Natural killer cell (primary cell): ENCODE measurements at regions not wholly inside any gene's neighbourhood (a gene's known extent, or its start where the extent isn't known, plus 50 kb on each side); places are given as distances from the start of the nearest gene placed in this dataset.

Experiments
- ATAC-seq, 3 donors: fragments of 150-1000 bp in 2 of 3; fragments of 200-7000 bp in 1 of 3; cut with Tn5 transposase; 1 replicate in 1 of 3; 2 replicates in 2 of 3; pipeline ENCODE4 v1.10.0; 2021; ENCODE audit warnings: mild to moderate bottlenecking in 2 of 3, moderate library complexity in 2 of 3
- DNase-seq, 2 donors: peaks; one replicate each; pipeline versions ENCODE4 v3.0.0 to v3.0.0-alpha.2; 2013 to 2021; ENCODE audit warnings: mixed read lengths in 1 of 2
- H3K27ac ChIP-seq: one replicate; pipeline ENCODE4 v1.5.1; 2013; ENCODE audit warnings: mild to moderate bottlenecking, low read length
- H3K27me3 ChIP-seq: one replicate; pipeline ENCODE4 v1.6.1; 2013; ENCODE audit warnings: low read length; ENCODE audit not compliant: control insufficient read depth, insufficient read depth
- H3K36me3 ChIP-seq: one replicate; pipeline ENCODE4 v1.6.1; 2013; ENCODE audit warnings: low read length; ENCODE audit not compliant: control insufficient read depth, insufficient read depth
- H3K4me1 ChIP-seq: one replicate; pipeline ENCODE4 v1.6.1; 2013; ENCODE audit warnings: low read length; ENCODE audit not compliant: control insufficient read depth, insufficient read depth
- H3K4me3 ChIP-seq: one replicate; pipeline ENCODE4 v1.5.1; 2013; ENCODE audit warnings: low read length
- H3K9me3 ChIP-seq: one replicate; pipeline ENCODE4 v1.6.1; 2013; ENCODE audit warnings: low read length; ENCODE audit not compliant: control insufficient read depth, insufficient read depth
- H3K27ac Mint-ChIP-seq, 2 donors: one replicate each; pipeline ENCODE4 v1.8.0; 2022; ENCODE audit warnings: mild to moderate bottlenecking in 2 of 2, mixed read lengths in 2 of 2, moderate library complexity in 1 of 2
- H3K27me3 Mint-ChIP-seq, 2 donors: one replicate each; pipeline ENCODE4 v1.8.0; 2022; ENCODE audit warnings: low read depth in 2 of 2, mixed read lengths in 2 of 2
- H3K36me3 Mint-ChIP-seq: one replicate; pipeline ENCODE4 v1.8.0; 2022; ENCODE audit warnings: mixed read lengths
- H3K4me1 Mint-ChIP-seq, 2 donors: one replicate each; pipeline ENCODE4 v1.8.0; 2022; ENCODE audit warnings: mixed read lengths in 2 of 2
- H3K4me3 Mint-ChIP-seq: one replicate; pipeline ENCODE4 v1.8.0; 2022; ENCODE audit warnings: mild to moderate bottlenecking, moderate library complexity, mixed read lengths
- H3K9me3 Mint-ChIP-seq, 2 donors: one replicate each; pipeline ENCODE4 v1.8.0; 2022; ENCODE audit warnings: mixed read lengths in 2 of 2
- WGBS: methylation state at CpG from one replicate; pipeline ENCODE4 v1.1.7; 2013; ENCODE audit warnings: missing lambda C conversion rate; ENCODE audit not compliant: insufficient coverage; 5-methylcytosine and 5-hydroxymethylcytosine counted together
- intact Hi-C: fragments of 100-400 bp; cut with micrococcal nuclease; formaldehyde crosslinking; loops from one replicate; pipeline ENCODE4 v1.14.2; 2022
- TF ChIP-seq, protein P1 (sequence below): fragments of 200-600 bp; IDR thresholded peaks from one replicate; pipeline ENCODE4 v1.8.0; 2022; ENCODE audit warnings: antibody characterized with exemption

GRCh38 chr17:22435231-22435974 is 743.1 kb downstream of the KCNJ18 start:
- peaks cover 9 to 21% of the 10 kb centered on the region in 2 donors for H3K9me3 Mint-ChIP-seq
- no peak for ATAC-seq
- H3K27me3 ChIP-seq = no peaks in the 10 kb centered on the region
- WGBS = 66% methylated on average over 40 of the region's 53 CpGs
- no peak overlapping the region for H3K4me3 ChIP-seq
- H3K27ac ChIP-seq = no peak overlapping the region
- no peak for DNase-seq
- TF ChIP-seq, protein P1, sequence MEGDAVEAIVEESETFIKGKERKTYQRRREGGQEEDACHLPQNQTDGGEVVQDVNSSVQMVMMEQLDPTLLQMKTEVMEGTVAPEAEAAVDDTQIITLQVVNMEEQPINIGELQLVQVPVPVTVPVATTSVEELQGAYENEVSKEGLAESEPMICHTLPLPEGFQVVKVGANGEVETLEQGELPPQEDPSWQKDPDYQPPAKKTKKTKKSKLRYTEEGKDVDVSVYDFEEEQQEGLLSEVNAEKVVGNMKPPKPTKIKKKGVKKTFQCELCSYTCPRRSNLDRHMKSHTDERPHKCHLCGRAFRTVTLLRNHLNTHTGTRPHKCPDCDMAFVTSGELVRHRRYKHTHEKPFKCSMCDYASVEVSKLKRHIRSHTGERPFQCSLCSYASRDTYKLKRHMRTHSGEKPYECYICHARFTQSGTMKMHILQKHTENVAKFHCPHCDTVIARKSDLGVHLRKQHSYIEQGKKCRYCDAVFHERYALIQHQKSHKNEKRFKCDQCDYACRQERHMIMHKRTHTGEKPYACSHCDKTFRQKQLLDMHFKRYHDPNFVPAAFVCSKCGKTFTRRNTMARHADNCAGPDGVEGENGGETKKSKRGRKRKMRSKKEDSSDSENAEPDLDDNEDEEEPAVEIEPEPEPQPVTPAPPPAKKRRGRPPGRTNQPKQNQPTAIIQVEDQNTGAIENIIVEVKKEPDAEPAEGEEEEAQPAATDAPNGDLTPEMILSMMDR = no peak
- no peaks in the 10 kb centered on the region for H3K36me3 Mint-ChIP-seq
- intact Hi-C loops = no loop called here
- no peaks in the 10 kb centered on the region for H3K4me1 ChIP-seq
- H3K4me3 Mint-ChIP-seq = no peak overlapping the region
- H3K36me3 ChIP-seq = no peaks in the 10 kb centered on the region
- H3K4me1 Mint-ChIP-seq = no peaks in the 10 kb centered on the region
- H3K27me3 Mint-ChIP-seq = no peaks in the 10 kb centered on the region
- no peak overlapping the region for H3K27ac Mint-ChIP-seq
- peaks cover 2% of the 10 kb centered on the region for H3K9me3 ChIP-seq

GRCh38 chr17:22441776-22442175 is 749.5 kb downstream of the KCNJ18 start:
- Mint-ChIP-seq H3K27me3 (no peaks in the 10 kb centered on the region), H3K4me3 (no peak overlapping the region), H3K36me3 (peaks cover 4% of the 10 kb centered on the region), H3K9me3 (peaks cover 6 to 21% of the 10 kb centered on the region in 2 donors), H3K4me1 (no peaks in the 10 kb centered on the region), H3K27ac (no peak overlapping the region)
- TF ChIP-seq, protein P1 = no peak
- H3K4me1 ChIP-seq = no peaks in the 10 kb centered on the region
- H3K9me3 ChIP-seq = peaks cover 20% of the 10 kb centered on the region
- DNase-seq (no peak), ATAC-seq (no peak)
- H3K4me3 ChIP-seq = no peak overlapping the region
- no peaks in the 10 kb centered on the region for H3K36me3 ChIP-seq
- intact Hi-C loops = no loop called here
- WGBS = 84% methylated on average over 6 of the region's 7 CpGs
- H3K27ac ChIP-seq = no peak overlapping the region
- H3K27me3 ChIP-seq = no peaks in the 10 kb centered on the region

DNA sequence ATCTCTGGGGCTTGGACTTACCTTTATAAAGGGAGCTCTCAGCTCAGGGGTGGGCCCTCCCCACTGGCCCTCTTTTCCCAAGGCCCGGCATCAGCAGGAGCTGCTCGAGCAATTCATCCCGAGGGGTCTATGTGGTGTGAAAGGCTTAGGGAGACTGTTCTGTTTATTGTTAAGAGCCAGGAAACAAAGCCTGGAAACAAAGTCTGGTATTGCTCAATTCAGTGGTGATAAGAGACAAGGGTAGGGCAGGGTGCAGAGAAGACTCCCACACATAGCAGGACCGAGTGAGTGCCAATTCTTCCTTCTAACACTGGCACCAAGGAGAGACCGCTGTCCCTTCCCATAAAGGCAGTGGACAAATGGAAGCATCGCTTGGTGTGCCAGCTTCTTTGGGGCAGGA is 750.7 kb downstream of the KCNJ18 start:
- no peak for DNase-seq

More for the DNA sequence above, 750.7 kb downstream of the KCNJ18 start:
- Mint-ChIP-seq H3K27ac (no peak overlapping the region), H3K4me3 (no peak overlapping the region), H3K4me1 (no peaks in the 10 kb centered on the region), H3K36me3 (peaks cover 6% of the 10 kb centered on the region), H3K27me3 (no peaks in the 10 kb centered on the region), H3K9me3 (peaks cover 15 to 22% of the 10 kb centered on the region in 2 donors)
- Histone ChIP-seq H3K4me1 (no peaks in the 10 kb centered on the region), H3K4me3 (no peak overlapping the region), H3K27me3 (no peaks in the 10 kb centered on the region), H3K9me3 (peaks cover 24% of the 10 kb centered on the region), H3K27ac (no peak overlapping the region), H3K36me3 (no peaks in the 10 kb centered on the region)
- WGBS = 83% methylated on average over 6 of the region's 6 CpGs
- intact Hi-C loops = no loop called here
- no peak for ATAC-seq
- TF ChIP-seq, protein P1 = no peak
